CD4-positive, alpha-beta T cell (primary cell): ENCODE measurements at regions not wholly inside any gene's neighbourhood (a gene's known extent, or its start where the extent isn't known, plus 50 kb on each side); places are given as distances from the start of the nearest gene placed in this dataset.
"Not testable (repeated sequence)": the region's sequence is repeated elsewhere in the genome, so short reads cannot be mapped to it uniquely, and the experiment has no call there.

Experiments used
- ATAC-seq: fragments of 200-7000 bp; cut with Tn5 transposase; one replicate; pipeline ENCODE4 v1.10.0; 2022; ENCODE audit warnings: mild to moderate bottlenecking; ENCODE audit not compliant: poor library complexity
- CTCF ChIA-PET: fragments of 350-600 bp; sonication (Branson Sonifier 250); formaldehyde crosslinking; loops from one replicate; lab custom pipeline; 2021; ENCODE audit warnings: antibody characterized with exemption, inconsistent platforms; lab: Charles Lee
- POLR2A ChIA-PET: fragments of 350-600 bp; sonication (Branson Sonifier 250); formaldehyde crosslinking; loops from one replicate; lab custom pipeline; 2021; ENCODE audit warnings: antibody characterized with exemption, inconsistent platforms; lab: Charles Lee
- DNase-seq, 14 experiments: peaks; one replicate each; pipeline ENCODE4 v3.0.0-alpha.2; 2013 to 2020; ENCODE audit warnings: mixed read lengths in 2 of 14
- H3K27ac ChIP-seq, 2 donors: one replicate each; pipeline versions ENCODE4 v1.5.1 to v1.7.0; 2013; ENCODE audit warnings: low read length in 2 of 2, low read depth in 1 of 2, mild to moderate bottlenecking in 1 of 2
- H3K27me3 ChIP-seq, 2 experiments: 1 replicate in 1 of 2; 2 replicates in 1 of 2; pipeline versions ENCODE4 v1.6.1 to v1.7.0; 2013; ENCODE audit warnings: low read length in 2 of 2, control low read depth in 1 of 2, mild to moderate bottlenecking in 1 of 2, moderate library complexity in 1 of 2; ENCODE audit not compliant: insufficient read depth in 2 of 2, control insufficient read depth in 1 of 2
- H3K36me3 ChIP-seq: one replicate; pipeline ENCODE4 v1.6.1; 2013; ENCODE audit warnings: low read length, control low read depth; ENCODE audit not compliant: insufficient read depth
- H3K4me1 ChIP-seq: one replicate; pipeline ENCODE4 v1.6.1; 2013; ENCODE audit warnings: low read length, control low read depth; ENCODE audit not compliant: insufficient read depth
- H3K4me3 ChIP-seq: one replicate; pipeline ENCODE4 v1.5.1; 2013; ENCODE audit warnings: mild to moderate bottlenecking, low read length, moderate library complexity
- H3K9me3 ChIP-seq, 2 experiments: 1 replicate in 1 of 2; 2 replicates in 1 of 2; pipeline versions ENCODE4 v1.6.1 to v1.7.0; 2013; ENCODE audit warnings: low read length in 2 of 2, mild to moderate bottlenecking in 2 of 2, control low read depth in 1 of 2, moderate library complexity in 1 of 2; ENCODE audit not compliant: control insufficient read depth in 1 of 2, insufficient read depth in 1 of 2
- H3K27ac Mint-ChIP-seq: one replicate; pipeline ENCODE4 v1.8.0; 2020; ENCODE audit warnings: mixed read lengths
- H3K27me3 Mint-ChIP-seq: one replicate; pipeline ENCODE4 v1.8.0; 2021; ENCODE audit warnings: mixed read lengths
- H3K36me3 Mint-ChIP-seq: one replicate; pipeline ENCODE4 v1.8.0; 2021; ENCODE audit warnings: low read depth, mixed read lengths
- H3K4me1 Mint-ChIP-seq: one replicate; pipeline ENCODE4 v1.8.0; 2021; ENCODE audit warnings: low read depth, mixed read lengths
- H3K4me3 Mint-ChIP-seq: one replicate; pipeline ENCODE4 v1.8.0; 2020; ENCODE audit warnings: mild to moderate bottlenecking, mixed read lengths
- H3K9me3 Mint-ChIP-seq: one replicate; pipeline ENCODE4 v1.8.0; 2020; ENCODE audit warnings: mixed read lengths
- intact Hi-C, 2 experiments: fragments of 100-400 bp; cut with DNase I in 1 of 2; cut with micrococcal nuclease in 1 of 2; formaldehyde crosslinking; loops; one replicate each; pipeline versions ENCODE4 v1.15.1 to v1.9.0; 2023 to 2025; cut with DNase I, micrococcal nuclease
- TF ChIP-seq, protein P1 (sequence below): fragments of 200-600 bp; IDR thresholded peaks from one replicate; pipeline ENCODE4 v1.8.0; 2022; ENCODE audit warnings: antibody characterized with exemption, mild to moderate bottlenecking

DNA sequence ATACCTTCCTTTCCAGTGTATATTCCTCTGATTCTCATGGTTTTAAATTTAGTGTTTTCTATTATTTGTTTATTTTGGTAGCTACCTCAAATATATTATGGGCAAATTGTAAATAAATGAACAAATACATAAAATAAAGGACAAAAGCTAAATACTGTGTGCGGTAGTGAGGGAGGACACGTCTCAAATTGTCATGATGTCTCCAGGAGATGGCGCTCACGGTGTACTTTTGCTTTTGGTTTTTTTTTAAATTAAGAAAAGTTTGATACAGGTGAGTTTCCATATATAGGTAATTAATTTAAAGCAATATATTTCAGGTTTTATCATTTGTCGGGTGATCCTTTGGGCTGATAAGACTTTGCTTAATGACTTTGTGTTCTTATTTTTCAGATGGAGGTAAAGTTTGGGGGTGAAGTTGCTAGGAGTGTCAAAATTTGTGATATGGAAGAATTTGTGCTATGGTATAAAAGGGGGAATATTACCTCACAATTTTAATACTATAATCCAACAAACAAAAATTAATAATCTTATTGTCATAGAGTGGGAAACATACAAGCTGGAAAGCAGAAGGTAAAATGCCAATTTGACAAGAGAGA lies 68.4 kb upstream of the TMEM229A start:
- ChIA-PET CTCF (no interaction called here), POLR2A (no interaction called here)
- TF ChIP-seq, protein P1, sequence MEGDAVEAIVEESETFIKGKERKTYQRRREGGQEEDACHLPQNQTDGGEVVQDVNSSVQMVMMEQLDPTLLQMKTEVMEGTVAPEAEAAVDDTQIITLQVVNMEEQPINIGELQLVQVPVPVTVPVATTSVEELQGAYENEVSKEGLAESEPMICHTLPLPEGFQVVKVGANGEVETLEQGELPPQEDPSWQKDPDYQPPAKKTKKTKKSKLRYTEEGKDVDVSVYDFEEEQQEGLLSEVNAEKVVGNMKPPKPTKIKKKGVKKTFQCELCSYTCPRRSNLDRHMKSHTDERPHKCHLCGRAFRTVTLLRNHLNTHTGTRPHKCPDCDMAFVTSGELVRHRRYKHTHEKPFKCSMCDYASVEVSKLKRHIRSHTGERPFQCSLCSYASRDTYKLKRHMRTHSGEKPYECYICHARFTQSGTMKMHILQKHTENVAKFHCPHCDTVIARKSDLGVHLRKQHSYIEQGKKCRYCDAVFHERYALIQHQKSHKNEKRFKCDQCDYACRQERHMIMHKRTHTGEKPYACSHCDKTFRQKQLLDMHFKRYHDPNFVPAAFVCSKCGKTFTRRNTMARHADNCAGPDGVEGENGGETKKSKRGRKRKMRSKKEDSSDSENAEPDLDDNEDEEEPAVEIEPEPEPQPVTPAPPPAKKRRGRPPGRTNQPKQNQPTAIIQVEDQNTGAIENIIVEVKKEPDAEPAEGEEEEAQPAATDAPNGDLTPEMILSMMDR: no peak
- Mint-ChIP-seq H3K4me1 (no peaks in the 10 kb centered on the region), H3K27ac (no peak overlapping the region), H3K9me3 (peaks cover 2% of the 10 kb centered on the region), H3K4me3 (no peak overlapping the region), H3K27me3 (no peaks in the 10 kb centered on the region), H3K36me3 (no peaks in the 10 kb centered on the region)
- DNase-seq: no peak
- ATAC-seq: no peak
- Histone ChIP-seq H3K27me3 (no peaks in the 10 kb centered on the region), H3K27ac (no peak overlapping the region), H3K36me3 (no peaks in the 10 kb centered on the region), H3K4me1 (no peaks in the 10 kb centered on the region), H3K9me3 (no peaks in the 10 kb centered on the region), H3K4me3 (no peak overlapping the region)
- intact Hi-C loops: no loop called here

DNA sequence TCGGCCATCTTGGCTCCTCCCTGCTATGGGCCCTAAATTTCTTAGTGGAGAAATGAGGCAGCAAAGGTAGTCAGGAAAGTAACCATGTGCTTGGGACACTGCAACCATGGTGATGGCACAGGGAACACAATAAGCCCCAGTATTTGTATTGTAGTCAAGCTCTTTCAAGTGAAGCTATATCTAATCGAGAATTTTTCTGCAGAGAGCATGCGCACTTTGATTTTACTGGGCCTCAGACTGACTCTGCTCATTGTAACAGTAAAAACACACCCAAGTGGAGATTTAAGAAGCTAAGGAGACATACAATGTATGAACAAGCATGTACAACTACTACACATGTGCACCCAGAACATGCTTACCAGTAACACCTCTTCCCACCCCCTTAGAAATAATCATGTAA lies 67.3 kb upstream of the TMEM229A start:
- ChIA-PET CTCF (no interaction called here), POLR2A (no interaction called here)
- no peaks in the 10 kb centered on the region for H3K36me3 ChIP-seq
- intact Hi-C loops: no loop called here
- peaks cover 2% of the 10 kb centered on the region for H3K9me3 Mint-ChIP-seq
- ATAC-seq (no peak), DNase-seq (no peak)
- H3K4me3 ChIP-seq: no peak overlapping the region
- H3K27me3 ChIP-seq: no peaks in the 10 kb centered on the region
- TF ChIP-seq, protein P1: no peak
- no peaks in the 10 kb centered on the region for H3K9me3 ChIP-seq
- H3K27me3 Mint-ChIP-seq: no peaks in the 10 kb centered on the region
- no peak overlapping the region for H3K27ac Mint-ChIP-seq
- H3K4me3 Mint-ChIP-seq: no peak overlapping the region
- H3K4me1 Mint-ChIP-seq: no peaks in the 10 kb centered on the region
- H3K36me3 Mint-ChIP-seq: no peaks in the 10 kb centered on the region
- no peaks in the 10 kb centered on the region for H3K4me1 ChIP-seq
- no peak overlapping the region for H3K27ac ChIP-seq

DNA sequence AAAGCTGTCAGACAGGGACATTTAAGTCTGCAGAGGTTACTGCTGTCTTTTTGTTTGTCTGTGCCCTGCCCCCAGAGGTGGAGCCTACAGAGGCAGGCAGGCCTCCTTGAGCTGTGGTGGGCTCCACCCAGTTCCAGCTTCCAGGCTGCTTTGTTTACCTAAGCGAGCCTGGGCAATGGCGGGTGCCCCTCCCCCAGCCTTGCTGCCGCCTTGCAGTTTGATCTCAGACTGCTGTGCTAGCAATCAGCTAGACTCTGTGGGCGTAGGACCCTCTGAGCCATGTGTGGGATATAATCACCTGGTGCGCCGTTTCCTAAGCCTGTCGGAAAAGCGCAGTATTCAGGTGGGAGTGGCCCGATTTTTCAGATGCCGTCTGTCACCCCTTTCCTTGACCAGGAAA lies 66.7 kb upstream of the TMEM229A start:
- H3K36me3 Mint-ChIP-seq, H3K9me3 Mint-ChIP-seq, H3K4me3 Mint-ChIP-seq, intact Hi-C loops, H3K4me1 Mint-ChIP-seq, H3K4me1 ChIP-seq, H3K27ac Mint-ChIP-seq, H3K36me3 ChIP-seq, H3K27me3 ChIP-seq, POLR2A ChIA-PET, H3K4me3 ChIP-seq, CTCF ChIA-PET, H3K27ac ChIP-seq, DNase-seq, ATAC-seq, H3K27me3 Mint-ChIP-seq, H3K9me3 ChIP-seq: not testable (repeated sequence)

DNA sequence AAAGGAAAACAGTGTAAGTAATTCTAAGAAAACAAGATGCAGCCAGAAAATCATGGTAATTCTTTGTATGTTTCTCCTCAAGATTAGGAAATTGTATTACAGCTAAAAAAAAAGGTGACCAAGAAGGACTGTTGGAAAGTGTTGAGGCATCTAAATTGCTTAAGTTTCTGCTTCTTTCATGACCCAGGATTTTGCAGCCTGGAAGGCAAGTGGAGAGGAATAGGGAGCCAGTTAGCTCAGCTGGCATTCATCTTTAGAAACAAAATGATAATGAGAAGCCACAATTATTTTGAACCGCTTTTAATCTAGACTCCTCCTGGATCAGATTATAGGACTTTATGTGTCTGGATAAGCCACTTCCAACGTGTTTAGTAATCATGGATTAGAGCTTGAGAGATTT lies 56.8 kb upstream of the TMEM229A start:
- ChIA-PET POLR2A (no interaction called here), CTCF (no interaction called here)
- H3K36me3 Mint-ChIP-seq: no peaks in the 10 kb centered on the region
- H3K4me3 Mint-ChIP-seq: no peak overlapping the region
- Histone ChIP-seq H3K27ac (no peak overlapping the region), H3K36me3 (no peaks in the 10 kb centered on the region), H3K4me3 (no peak overlapping the region), H3K27me3 (no peaks in the 10 kb centered on the region), H3K9me3 (peaks cover 0 to 1% of the 10 kb centered on the region in 2 experiments), H3K4me1 (no peaks in the 10 kb centered on the region)
- DNase-seq (no peak), ATAC-seq (no peak)
- H3K27me3 Mint-ChIP-seq: no peaks in the 10 kb centered on the region
- H3K27ac Mint-ChIP-seq: no peak overlapping the region
- TF ChIP-seq, protein P1: no peak
- H3K4me1 Mint-ChIP-seq: no peaks in the 10 kb centered on the region
- intact Hi-C loops: no loop called here
- H3K9me3 Mint-ChIP-seq: peaks cover 3% of the 10 kb centered on the region
